ENCODE measurements at regions not wholly inside any gene's neighbourhood (a gene's known extent, or its start where the extent isn't known, plus 50 kb on each side); places are given as distances from the start of the nearest gene placed in this dataset.

DNA sequence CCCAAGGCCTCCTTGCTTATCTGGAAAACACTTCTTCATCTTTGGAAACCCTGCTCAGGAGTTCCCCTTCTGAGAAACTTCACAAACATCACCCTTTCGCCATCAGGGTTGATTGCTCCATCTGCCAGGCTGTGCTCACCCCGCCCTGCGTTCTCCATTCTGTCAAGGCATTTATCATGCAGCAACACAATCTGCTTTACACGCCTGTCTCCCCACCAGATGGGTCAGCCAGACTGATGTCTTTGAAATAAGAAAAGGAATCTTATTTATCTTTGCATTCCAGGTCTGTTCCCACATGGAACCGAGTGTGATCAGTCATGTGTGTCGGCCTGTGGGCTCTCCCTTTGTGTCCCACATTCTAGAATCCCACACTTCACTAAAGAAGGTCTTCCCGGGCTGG is 110.0 kb upstream of the ARL4C start:
- DNase-seq, result no peak

DNA sequence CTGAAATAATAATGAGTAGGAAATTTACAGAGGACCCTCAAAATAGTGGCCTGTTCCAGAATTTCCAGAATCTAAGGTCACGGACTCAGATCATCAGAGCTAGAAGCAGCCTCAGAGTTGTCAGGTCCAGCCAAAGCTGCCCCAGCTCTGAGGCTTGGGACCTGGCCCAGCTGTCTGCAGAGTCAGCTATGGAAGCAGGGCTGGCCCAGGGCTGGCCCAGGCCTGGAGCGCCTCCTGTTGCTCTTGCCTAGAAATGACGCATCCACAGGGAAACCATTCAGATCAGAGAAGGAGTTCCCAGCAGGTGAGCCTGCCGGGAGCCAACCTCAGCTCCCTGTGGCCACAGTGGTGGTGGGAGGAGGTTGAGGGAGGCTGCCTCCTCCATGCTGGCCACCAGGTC is 106.7 kb upstream of the ARL4C start:
- no peak for DNase-seq

DNA sequence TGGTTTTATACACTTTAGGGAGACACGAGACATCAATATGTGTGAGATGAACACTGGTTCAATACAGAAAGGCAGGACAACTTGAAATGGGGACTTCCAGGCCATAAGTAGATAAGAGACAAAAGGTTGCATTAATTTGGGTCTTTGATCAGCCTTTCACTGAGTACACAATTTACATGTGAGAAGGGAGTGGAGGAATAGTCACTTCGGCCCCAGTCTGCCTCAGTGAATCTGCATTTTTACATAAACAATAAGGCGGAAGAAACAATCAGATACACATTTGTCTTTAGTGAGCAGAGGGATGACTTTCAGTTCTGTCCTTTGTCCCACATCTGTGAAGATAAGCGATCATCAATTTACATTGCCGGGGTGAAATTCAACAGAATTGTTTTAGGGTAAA is 104.3 kb upstream of the ARL4C start:
- DNase-seq, result no peak

- DNase-seq, result no peak
Measured at GRCh38 chr2:234597576-234597861, 100.6 kb upstream of the ARL4C start.

DNA sequence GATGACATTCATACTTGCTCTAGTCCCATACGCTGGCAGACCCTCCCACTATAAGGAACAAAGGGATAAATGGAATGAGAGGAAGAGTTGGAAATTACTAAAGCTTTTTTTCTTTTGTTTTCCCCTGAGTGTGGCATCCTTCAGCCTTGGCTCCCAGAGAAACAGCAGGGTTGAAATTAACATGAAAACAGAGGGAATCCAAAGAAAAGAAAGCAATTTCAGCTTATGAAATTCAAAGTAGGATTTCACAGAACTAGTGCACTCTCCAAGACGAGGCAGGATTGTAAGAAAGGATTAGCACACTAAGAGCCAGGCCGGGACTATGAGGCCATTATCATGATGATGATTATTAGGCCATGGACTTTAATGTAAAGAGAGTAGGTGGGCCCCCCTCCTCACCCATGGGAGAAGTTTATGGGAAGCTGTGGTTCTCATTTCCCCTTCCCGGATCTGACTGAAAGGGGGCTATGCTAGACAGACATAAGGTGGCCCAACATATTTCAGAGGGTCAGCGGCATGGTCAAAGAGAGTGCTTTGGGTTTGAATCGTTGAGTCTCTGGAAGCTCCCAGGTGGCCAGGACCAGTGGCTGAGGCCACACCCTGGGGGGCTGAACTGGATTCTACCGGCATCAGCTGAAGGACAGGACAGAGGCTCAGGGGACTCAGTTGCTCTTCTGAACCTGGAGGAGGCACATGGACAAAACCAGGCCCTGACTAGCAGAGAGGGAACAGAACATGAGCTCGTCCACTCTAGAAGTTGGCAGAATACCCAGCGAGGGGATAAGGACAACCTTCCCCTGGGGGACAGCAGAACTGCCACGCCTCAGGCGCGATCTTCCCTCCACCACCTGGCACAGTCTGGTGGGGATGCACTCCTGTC is 100.1 kb upstream of the ARL4C start:
- no peak for DNase-seq

DNA sequence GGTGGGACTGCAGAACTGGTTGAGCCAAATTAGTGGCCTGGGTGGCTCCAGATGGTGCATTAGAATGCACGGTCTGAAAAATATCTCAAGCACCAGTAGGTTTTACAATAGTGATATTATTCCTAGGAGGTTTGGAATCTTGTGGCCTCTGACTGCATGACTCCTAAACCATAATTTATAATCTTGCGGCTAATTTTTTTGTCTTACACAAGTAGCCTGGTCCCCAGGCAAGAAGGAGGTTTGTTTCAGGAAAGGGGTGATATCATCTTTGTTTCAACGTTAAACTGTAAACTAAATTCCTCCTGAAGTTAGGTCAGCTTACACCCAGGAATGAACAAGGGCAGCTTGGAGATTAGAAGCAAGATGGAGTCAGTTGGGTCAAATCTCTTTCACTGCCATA is 98.9 kb upstream of the ARL4C start:
- DNase-seq, result no peak

DNA sequence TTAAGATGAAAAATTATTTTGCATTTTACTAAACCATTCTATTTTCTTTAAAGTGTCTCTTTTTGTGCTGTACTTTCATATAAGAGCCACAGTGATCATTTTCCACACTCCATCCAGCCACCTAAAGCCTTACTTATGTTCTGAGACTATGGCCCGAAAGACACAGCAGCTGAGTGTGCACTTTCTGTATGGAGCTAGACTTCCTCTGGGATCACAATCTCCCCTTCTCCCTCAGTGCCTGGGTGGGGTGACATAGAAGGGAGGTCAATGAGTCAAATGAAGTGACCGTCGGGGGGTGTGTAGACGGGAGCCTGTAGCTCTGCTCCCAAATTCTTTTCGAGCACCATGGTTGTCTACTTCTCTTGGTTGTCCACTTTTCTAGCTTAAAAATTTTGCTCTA is 97.8 kb upstream of the ARL4C start:
- DNase-seq, result no peak

DNA sequence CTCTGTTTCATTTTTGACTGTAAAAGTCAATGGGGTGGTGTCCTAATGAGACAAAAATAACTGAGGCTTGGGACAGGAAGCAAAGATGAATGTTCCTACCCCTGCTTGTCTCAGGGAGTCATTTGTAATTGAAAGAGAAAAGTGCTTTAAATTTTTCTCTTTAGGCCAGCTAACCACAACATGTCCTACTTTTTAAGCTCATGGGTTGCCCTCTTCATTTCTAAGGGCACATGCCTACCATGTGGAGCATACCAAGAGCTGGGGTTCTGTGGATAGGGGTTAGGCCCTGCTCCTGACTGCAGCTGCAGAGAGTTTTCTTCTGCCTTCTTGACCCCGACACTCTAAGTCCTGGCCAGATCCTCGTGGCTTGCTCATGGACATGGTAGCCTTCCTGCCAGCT is 96.8 kb upstream of the ARL4C start:
- DNase-seq, result no peak

DNA sequence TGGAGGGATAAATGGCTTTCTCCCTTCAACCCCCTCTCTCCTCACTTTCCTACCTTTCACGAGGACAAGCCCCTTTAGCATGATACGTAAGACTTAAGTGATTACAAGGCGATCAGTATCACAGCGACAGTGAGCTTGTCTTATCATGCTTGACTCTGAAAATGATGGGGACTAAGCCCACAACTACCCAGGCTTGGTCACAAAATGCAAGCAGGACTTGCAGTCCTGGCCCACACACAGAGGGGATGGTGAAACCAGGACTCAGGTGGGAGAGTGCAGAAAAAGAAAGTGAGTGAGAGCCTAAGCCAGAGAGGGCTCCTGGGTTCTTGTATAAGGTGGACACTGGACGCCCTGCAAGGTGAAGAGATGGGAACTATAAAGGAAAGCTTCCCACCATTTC is 95.7 kb upstream of the ARL4C start:
- DNase-seq, result no peak

- no peak for DNase-seq
Measured at GRCh38 chr2:234590076-234590475, 93.2 kb upstream of the ARL4C start.

GRCh38 chr2:234588054-234588430 is 91.2 kb upstream of the ARL4C start:
- DNase-seq, result no peak

DNA sequence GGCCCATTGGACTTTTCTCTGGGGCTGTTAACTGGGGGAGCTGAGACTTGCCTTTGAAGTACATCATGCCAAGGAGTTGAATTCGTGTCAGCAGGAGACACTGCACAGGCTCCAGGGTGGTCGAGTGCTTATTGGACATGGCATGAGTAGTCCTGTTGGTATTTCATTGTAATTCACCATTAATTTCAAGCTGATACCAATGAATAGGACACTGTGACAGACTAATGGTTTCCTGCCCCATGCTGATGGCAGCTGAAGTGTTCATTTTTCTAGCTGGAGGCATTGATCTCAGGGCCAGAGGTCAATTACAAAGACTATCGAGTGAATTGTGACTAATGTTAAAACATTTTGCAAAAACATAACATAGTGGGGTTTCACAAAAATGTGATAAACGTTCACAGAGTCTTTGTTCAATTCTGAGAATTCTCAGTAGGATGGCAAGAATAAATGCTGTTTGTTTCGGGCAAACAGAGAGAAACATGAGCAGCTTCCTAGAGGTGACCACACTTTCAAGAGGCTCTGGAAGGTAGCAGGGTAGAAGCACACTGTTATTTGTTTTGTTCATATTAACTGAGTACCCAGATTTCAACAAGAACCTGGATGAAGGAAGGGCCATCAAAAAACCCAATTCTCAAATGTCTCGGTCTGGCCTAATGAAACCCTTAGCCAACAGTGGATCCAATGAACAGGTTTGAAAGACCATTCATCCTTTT is 90.6 kb upstream of the ARL4C start:
- no peak for DNase-seq

DNA sequence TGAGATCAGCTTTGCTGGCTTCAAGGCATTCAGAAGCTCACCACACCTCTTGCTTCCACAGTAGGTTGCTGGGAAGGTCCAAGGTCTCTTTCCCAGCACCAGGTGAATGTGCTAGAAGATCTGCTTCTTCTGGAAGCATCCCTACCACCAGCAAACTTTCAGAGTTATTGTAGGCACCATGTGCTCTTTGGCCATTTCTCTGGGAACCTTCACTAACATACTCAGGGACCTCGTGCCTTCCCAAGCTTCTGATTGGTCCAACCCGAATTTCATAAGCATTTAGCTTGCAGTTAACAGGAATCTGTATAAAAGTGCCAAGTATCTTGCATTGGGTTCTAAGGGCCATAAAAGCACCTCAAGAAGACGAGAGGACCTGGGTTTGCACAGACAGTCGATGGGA is 86.5 kb upstream of the ARL4C start:
- no peak for DNase-seq

DNA sequence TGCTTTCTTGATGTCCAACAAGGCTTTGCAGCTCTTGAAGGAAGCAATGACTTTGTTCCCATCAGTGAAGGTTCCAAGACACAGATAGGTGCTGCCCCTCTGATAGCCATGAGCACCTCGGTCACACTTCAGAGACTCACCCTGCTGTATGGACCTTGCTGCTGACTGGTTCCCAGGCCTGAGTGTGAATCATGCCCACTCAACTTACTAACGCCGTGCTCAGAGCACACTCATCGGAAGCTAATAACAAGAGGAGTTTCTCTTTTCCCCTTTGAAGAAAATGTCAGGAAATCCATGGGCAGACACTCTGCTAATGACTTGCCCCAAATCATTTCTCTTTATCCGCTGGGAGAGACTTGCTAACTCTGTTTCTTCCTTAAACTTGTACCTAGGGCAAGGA is 83.8 kb upstream of the ARL4C start:
- no peak for DNase-seq

DNA sequence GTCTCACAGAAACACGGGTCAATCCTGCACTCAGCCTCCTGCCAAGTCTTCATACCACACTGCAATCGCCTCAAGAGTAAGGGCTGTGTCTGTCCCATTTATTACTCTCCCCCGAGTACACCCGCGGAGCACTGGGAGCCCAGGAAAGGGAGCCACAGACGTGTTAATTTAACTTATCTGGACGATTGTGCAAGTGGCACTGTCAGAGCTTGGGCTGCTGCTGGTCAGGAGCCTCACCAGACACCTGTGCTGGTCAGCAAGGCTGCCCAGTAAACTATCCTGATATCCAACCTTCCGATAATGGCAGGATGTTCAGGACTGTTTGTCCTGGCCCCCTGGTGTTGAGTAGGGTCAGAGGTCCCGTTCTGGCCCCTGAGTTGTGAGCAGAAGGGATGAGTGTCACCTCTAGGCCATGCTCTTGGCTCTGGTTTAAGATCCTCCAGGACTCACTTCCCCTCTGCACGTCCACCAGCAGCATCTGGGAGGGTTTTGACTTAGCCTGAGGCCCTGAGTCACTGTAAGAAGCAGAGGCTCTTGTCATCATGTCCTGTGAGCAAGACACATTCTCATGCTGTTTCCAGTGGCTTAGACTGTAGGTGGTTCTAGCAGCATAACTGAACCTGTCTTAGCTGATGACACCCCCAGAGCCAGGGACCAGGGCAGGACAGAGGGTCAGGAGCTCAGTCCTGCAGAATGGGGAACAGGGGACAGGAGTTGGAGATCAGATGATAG is 82.5 kb upstream of the ARL4C start:
- no peak for DNase-seq

DNA sequence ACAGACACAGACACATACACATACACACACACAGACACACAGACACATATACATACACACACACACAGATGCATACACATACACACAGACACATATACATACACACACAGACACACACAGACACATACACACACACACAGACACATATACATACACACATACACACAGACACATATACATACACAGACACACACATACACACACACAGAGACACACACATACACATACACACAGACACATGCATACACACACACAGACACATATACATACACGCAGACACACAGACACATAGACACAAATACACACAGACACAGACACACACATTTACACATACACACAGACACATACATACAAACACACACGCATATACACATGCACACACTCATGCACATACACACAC is 81.5 kb upstream of the ARL4C start:
- DNase-seq, result no peak

GRCh38 chr2:234577191-234577590 is 80.3 kb upstream of the ARL4C start:
- no peak for DNase-seq

DNA sequence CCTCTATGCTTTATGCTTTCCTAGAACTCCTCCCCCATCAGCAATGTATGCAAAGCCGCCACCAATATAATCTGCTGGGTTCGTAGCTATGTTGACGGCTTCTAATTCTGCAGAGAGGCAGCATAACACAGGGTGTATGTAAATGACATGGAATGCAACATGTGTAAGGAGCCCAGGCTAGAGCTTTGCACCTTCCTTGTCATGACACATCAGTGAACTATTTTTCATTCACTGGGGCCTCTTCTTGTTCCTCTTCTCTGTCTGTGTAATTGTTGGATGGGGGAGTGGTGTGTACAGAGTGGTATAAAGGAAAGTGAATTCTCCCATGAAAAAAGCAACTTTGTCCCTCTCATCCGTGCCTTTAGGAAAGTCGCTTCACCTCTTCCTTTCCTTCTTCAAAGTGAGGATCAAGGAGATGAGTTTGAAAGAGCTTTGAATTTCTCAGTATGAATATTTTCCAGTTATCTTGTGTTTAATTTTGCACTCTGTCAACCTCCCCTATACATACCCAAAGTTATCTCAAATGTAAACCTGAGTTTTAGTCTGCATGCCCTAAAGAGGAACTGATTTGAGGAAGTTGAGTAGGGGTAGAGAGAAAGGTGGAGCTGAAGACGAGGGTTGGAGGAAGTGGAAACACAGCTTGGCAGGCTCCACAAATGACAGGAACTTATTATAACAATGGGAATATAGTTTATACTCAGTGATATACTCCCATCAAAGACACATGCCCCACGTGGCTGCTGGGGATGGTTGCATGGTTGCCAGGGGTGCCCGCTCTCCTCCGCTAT is 74.9 kb upstream of the ARL4C start:
- no peak for DNase-seq

- no peak for DNase-seq
Measured at GRCh38 chr2:234570476-234570875, 73.6 kb upstream of the ARL4C start.

DNA sequence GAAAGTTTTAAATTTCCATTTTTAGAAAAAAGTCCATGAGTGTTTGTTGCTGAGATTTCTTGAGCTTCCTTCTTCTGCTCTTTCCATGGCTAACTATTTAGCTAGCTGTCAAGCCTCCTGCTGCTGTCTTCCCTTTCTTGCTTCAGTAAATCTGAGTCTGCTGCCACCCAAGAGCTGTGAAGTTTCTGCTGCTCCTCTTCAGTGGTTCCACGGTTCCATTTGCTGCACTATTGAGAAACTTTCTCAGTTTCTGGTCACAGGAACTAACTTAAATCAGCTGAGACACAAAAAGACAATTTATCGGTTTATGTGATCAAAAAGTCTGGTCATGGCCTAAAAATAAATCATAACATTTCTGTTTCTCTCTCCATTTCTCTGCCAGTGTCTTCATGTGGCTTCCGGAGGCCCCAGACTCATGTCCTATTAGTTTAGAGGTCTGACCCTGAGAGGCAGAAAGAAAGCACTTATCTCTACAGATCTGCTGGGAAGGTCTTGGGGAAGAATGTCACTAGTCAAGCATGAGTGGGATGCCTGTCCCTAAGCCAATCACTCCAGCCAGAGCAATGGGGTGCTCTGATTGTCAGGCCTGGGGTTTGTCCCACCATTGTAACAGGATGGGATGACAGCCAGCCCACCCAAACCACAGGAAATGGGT is 73.0 kb upstream of the ARL4C start:
- DNase-seq, result no peak

DNA sequence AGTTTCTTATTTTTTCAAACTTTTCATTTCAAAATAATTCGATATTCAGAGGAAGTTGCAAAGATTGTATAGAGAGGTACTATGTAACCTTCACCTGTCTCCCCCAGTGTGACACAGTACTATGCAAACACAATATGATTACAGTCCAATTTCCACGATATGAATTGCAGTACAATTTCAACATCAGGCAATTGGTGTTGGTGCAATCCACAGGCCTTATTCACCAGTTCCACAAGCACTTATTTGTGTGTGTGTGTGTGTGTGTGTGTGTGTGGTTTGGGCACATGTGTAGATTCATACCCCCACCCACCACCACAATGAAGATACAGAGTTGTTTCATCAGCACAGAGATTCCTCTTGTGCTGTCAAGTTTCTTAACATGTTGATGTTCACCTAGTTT is 69.7 kb upstream of the ARL4C start:
- no peak for DNase-seq
